Lung (tissue), 11 donors: ENCODE measurements at regions not wholly inside any gene's neighbourhood (a gene's known extent, or its start where the extent isn't known, plus 50 kb on each side); places are given as distances from the start of the nearest gene placed in this dataset.
"Not testable (repeated sequence)": the region's sequence is repeated elsewhere in the genome, so short reads cannot be mapped to it uniquely, and the experiment has no call there.

ENCODE experiments used
- ATAC-seq: fragments of 200-7000 bp; cut with Tn5 transposase; one replicate; pipeline ENCODE4 v1.9.1; 2020; ENCODE audit warnings: moderate number of reproducible peaks; ENCODE audit not compliant: insufficient read depth, low FRiP score
- DNase-seq, 3 donors: peaks; one replicate each; pipeline ENCODE4 v3.0.0-alpha.2; 2013 to 2017
- H3K27ac ChIP-seq, 2 donors: one replicate each; pipeline ENCODE4 v1.5.1; 2013; ENCODE audit warnings: mild to moderate bottlenecking in 2 of 2, moderate library complexity in 2 of 2, control low read depth in 1 of 2, inconsistent platforms in 1 of 2, low read depth in 1 of 2, low read length in 1 of 2
- H3K27me3 ChIP-seq, 3 donors: one replicate each; pipeline ENCODE4 v1.5.1; 2013; ENCODE audit warnings: low read length in 2 of 3; ENCODE audit not compliant: control insufficient read depth in 3 of 3, insufficient read depth in 3 of 3
- H3K36me3 ChIP-seq, 4 donors: one replicate each; pipeline ENCODE4 v1.5.1; 2013; ENCODE audit warnings: low read length in 4 of 4, mild to moderate bottlenecking in 1 of 4, moderate library complexity in 1 of 4; ENCODE audit not compliant: control insufficient read depth in 4 of 4, insufficient read depth in 4 of 4
- H3K4me1 ChIP-seq, 5 donors: one replicate each; pipeline ENCODE4 v1.5.1; 2013; ENCODE audit warnings: low read length in 5 of 5, mild to moderate bottlenecking in 2 of 5, moderate library complexity in 1 of 5; ENCODE audit not compliant: control insufficient read depth in 5 of 5, insufficient read depth in 5 of 5
- H3K4me3 ChIP-seq: one replicate; pipeline ENCODE4 v1.5.1; 2013; ENCODE audit warnings: mild to moderate bottlenecking, control low read depth, moderate library complexity
- H3K9ac ChIP-seq, 2 donors: one replicate each; pipeline ENCODE4 v1.5.1; 2013; ENCODE audit warnings: low read length in 2 of 2, control low read depth in 1 of 2; ENCODE audit not compliant: insufficient read depth in 1 of 2
- H3K9me3 ChIP-seq, 4 donors: one replicate each; pipeline ENCODE4 v1.5.1; 2013; ENCODE audit warnings: low read length in 3 of 4, mild to moderate bottlenecking in 1 of 4, moderate library complexity in 1 of 4; ENCODE audit not compliant: control insufficient read depth in 4 of 4, insufficient read depth in 3 of 4
- CTCF ChIP-seq: IDR thresholded peaks from 2 replicates; pipeline ENCODE4 v1.5.1; 2012; ENCODE audit warnings: mild to moderate bottlenecking; ENCODE audit errors: control extremely low read depth, extremely low read depth
- WGBS, 2 donors: extraction: QIAGEN DNeasy Blood & Tissue Kit; methylation state at CpG; one replicate each; pipeline ENCODE4 v1.1.7; 2013; 5-methylcytosine and 5-hydroxymethylcytosine counted together
- donor health status: control.
- donor health status: control.
- donor health status: Bipolar disorder and iron deficiency.
- donor health status: healthy.
- donor health status: DM: yes; HTN: yes; CAD: no.

GRCh38 chr1:224554620-224555259, 61.4 kb upstream of the CNIH3 start:
- TF ChIP-seq CTCF: no peak

GRCh38 chr1:224558904-224559303, 57.2 kb upstream of the CNIH3 start:
- DNase-seq (no peak), ATAC-seq (no peak)
- H3K9me3 ChIP-seq: peaks cover 0 to 3% (median 1%) of the 10 kb centered on the region in 4 donors
- H3K36me3 ChIP-seq: no peaks in the 10 kb centered on the region
- no peak overlapping the region for H3K4me3 ChIP-seq
- no peaks in the 10 kb centered on the region for H3K27me3 ChIP-seq
- no peaks in the 10 kb centered on the region for H3K4me1 ChIP-seq
- H3K27ac ChIP-seq: no peak overlapping the region
- H3K9ac ChIP-seq: no peak overlapping the region
- no peak for TF ChIP-seq CTCF
- WGBS, 2 donors: 71 to 87% methylated on average over 3 of the region's 3 CpGs

More at GRCh38 chr1:224554620-224555259, 61.4 kb upstream of the CNIH3 start:
- Histone ChIP-seq H3K27me3 (no peaks in the 10 kb centered on the region), H3K4me3 (no peak overlapping the region), H3K4me1 (no peaks in the 10 kb centered on the region), H3K36me3 (no peaks in the 10 kb centered on the region), H3K27ac (no peak overlapping the region), H3K9ac (no peak overlapping the region), H3K9me3 (no peaks in the 10 kb centered on the region)
- ATAC-seq (no peak), DNase-seq (no peak)
- WGBS, 2 donors: 80 to 82% methylated on average over 4 of the region's 4 CpGs

- no peak overlapping the region for H3K4me3 ChIP-seq
- TF ChIP-seq CTCF: no peak
- H3K27me3 ChIP-seq: no peaks in the 10 kb centered on the region
- ATAC-seq: no peak
- H3K27ac ChIP-seq: no peak overlapping the region
- 92 to 96% methylated on average over 5 of the region's 5 CpGs for WGBS, 2 donors
- H3K9me3 ChIP-seq: peaks cover 0 to 3% (median 1%) of the 10 kb centered on the region in 4 donors
- H3K36me3 ChIP-seq: no peaks in the 10 kb centered on the region
- no peak for DNase-seq
- H3K9ac ChIP-seq: no peak overlapping the region
- no peaks in the 10 kb centered on the region for H3K4me1 ChIP-seq
Observed at GRCh38 chr1:224559981-224560728, 56.0 kb upstream of the CNIH3 start.

GRCh38 chr1:224562881-224563280, 53.2 kb upstream of the CNIH3 start:
- not testable (repeated sequence) for H3K27me3 ChIP-seq, DNase-seq, ATAC-seq, H3K4me1 ChIP-seq, H3K9me3 ChIP-seq, H3K4me3 ChIP-seq, H3K9ac ChIP-seq, H3K27ac ChIP-seq, H3K36me3 ChIP-seq
